Activated CD4-positive, alpha-beta T cell treated with anti-CD3 and anti-CD28 coated beads, Interleukin-2, amount 10 ng/mL, durations not matched to agents 7 days and 5 days (primary cell): ENCODE measurements at regions not wholly inside any gene's neighbourhood (a gene's known extent, or its start where the extent isn't known, plus 50 kb on each side); places are given as distances from the start of the nearest gene placed in this dataset.

Experiments used
- CTCF ChIA-PET: fragments of 350-600 bp; sonication (Branson Sonifier 250); formaldehyde crosslinking; loops from one replicate; lab custom pipeline; 2021; ENCODE audit warnings: antibody characterized with exemption; lab: Charles Lee
- POLR2A ChIA-PET: fragments of 350-600 bp; sonication (Branson Sonifier 250); formaldehyde crosslinking; loops from one replicate; lab custom pipeline; 2021; ENCODE audit warnings: antibody characterized with exemption; lab: Charles Lee
- DNase-seq: peaks from one replicate; pipeline ENCODE4 v3.0.0-alpha.2; 2020
- H3K27ac Mint-ChIP-seq: one replicate; pipeline ENCODE4 v1.8.0; 2021; ENCODE audit warnings: mild to moderate bottlenecking, moderate library complexity, mixed read lengths
- H3K27me3 Mint-ChIP-seq: one replicate; pipeline ENCODE4 v1.8.0; 2021; ENCODE audit warnings: mixed read lengths
- H3K36me3 Mint-ChIP-seq: one replicate; pipeline ENCODE4 v1.8.0; 2021; ENCODE audit warnings: low read depth, mixed read lengths
- H3K4me1 Mint-ChIP-seq: one replicate; pipeline ENCODE4 v1.8.0; 2021; ENCODE audit warnings: mixed read lengths
- H3K4me3 Mint-ChIP-seq: one replicate; pipeline ENCODE4 v1.8.0; 2021; ENCODE audit warnings: mild to moderate bottlenecking, moderate library complexity, mixed read lengths
- H3K9me3 Mint-ChIP-seq: one replicate; pipeline ENCODE4 v1.8.0; 2021; ENCODE audit warnings: mixed read lengths

DNA sequence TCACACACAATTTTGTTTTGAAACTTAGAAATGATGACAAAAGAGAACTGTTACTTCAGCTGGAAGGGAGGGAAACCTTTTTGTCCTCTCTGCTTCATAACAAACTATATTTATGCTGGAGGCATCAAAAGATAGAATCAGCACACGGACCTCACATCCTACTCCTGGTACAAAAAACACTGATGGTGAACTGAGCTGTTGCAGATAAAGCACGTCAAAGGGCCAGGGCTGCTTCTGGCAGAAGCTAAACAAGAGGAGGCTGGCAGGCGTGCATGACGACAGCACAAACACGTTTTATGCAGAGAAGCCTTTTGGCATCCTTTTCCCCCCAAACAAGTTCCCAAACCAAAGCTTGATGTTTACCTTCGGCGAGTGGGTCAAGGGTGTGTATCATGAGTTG, 169.6 kb downstream of the SLC24A2 start:
- Mint-ChIP-seq H3K27ac (no peak overlapping the region), H3K27me3 (peaks cover 8% of the 10 kb centered on the region), H3K36me3 (no peaks in the 10 kb centered on the region), H3K4me3 (no peak overlapping the region), H3K9me3 (no peaks in the 10 kb centered on the region), H3K4me1 (no peaks in the 10 kb centered on the region)
- no peak for DNase-seq
- POLR2A ChIA-PET = no interaction called here
- CTCF ChIA-PET = no interaction called here

DNA sequence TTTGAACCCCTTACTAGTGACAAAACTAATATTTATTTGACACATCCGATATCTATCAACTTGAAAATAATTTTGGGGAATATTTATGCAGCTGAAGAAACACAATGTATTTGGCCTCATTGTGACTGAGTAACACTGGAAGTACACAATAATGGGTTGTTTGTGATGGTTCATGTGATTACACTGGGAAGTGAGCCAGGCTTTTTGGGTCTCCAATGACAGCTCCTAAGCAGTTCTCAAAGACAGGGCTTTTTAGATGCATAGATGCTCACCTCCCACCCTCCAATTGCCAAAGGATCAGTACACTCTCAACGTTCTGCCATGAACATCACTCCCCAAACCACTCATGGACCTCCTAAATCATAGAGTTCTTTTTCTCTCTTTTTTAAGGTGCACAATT, 170.0 kb downstream of the SLC24A2 start:
- H3K27ac Mint-ChIP-seq = no peak overlapping the region
- H3K36me3 Mint-ChIP-seq = no peaks in the 10 kb centered on the region
- no peaks in the 10 kb centered on the region for H3K9me3 Mint-ChIP-seq
- no peak overlapping the region for H3K4me3 Mint-ChIP-seq
- CTCF ChIA-PET = no interaction called here
- POLR2A ChIA-PET = no interaction called here
- no peaks in the 10 kb centered on the region for H3K4me1 Mint-ChIP-seq
- no peak for DNase-seq
- peaks cover 8% of the 10 kb centered on the region for H3K27me3 Mint-ChIP-seq

DNA sequence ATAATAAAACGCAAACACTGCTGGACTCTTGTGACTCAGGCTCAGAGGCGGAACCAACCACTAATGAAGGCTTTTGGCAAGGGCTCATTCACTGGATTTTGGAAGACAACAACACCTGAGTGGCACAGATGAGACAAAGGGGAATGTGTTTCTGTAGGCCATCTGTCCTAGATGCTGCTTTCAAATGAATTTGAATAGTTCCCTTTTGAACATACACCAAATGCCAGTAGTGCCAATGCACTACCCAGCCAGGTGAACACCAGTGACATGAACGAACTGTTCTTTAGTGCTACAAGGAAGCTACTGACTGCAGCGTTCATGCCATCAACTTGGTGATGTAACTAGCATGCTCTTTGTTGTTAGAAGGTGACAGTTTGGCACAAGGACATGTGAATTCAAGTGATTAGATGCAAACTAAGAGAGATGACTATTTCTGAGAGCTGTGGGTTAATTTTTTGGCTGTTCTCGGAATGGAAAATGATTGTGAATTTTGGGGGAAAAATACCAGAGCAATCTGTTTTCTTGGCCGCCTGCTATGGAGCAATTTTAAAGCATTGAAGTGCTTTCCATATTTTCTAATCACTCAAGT, 173.7 kb downstream of the SLC24A2 start:
- H3K27ac Mint-ChIP-seq = no peak overlapping the region
- H3K9me3 Mint-ChIP-seq = no peaks in the 10 kb centered on the region
- peaks cover 15% of the 10 kb centered on the region for H3K27me3 Mint-ChIP-seq
- no peaks in the 10 kb centered on the region for H3K36me3 Mint-ChIP-seq
- H3K4me1 Mint-ChIP-seq = no peaks in the 10 kb centered on the region
- CTCF ChIA-PET = interaction anchor here (1.0 kb wide), 1 partner anchor 13 kb away, joined by 3 read pairs; no protein-coding TSS in a partner anchor
- no peak overlapping the region for H3K4me3 Mint-ChIP-seq
- no peak for DNase-seq
- POLR2A ChIA-PET = no interaction called here

DNA sequence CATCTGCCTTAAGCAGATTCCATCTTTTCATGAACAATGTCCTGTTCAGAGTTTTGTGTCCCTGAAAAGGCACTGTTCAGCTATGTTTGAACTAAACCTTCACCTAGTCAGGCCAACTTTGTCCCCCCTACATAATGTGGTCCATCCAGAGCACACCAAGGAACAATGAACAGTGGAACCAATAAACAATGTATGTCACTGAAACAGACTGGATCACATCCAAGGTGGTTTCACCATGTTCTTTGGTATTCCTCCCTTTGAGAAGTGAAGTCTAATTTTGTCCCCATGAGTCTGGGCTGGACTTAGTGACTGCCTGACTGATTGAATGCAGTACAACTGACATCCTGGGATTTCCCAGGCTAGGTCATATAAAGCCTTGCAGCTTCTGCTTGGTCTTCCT, 174.5 kb downstream of the SLC24A2 start:
- Mint-ChIP-seq H3K36me3 (no peaks in the 10 kb centered on the region), H3K4me1 (no peaks in the 10 kb centered on the region), H3K27me3 (peaks cover 11% of the 10 kb centered on the region), H3K27ac (no peak overlapping the region), H3K9me3 (no peaks in the 10 kb centered on the region), H3K4me3 (no peak overlapping the region)
- POLR2A ChIA-PET = no interaction called here
- CTCF ChIA-PET = no interaction called here
- DNase-seq = no peak

DNA sequence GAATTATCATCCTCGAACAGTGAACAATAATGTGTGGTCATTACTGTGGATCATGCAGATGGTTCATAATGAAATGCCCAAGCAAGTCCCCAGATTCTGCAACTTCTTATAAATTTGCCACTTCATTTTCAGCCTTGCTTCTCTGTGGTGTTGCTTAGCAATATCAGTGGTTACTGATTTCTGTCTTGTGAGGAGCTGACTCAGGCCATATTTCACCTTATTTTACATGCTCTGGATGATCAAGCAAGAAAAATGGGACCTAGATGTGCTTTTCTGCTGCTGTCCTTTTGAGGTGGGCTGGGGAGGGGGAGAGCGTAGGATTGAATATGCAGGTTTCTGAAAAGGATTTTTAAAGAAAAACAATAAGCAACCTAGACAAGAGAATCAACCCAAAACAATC, 188.3 kb downstream of the SLC24A2 start:
- Mint-ChIP-seq H3K4me3 (no peak overlapping the region), H3K27me3 (peaks cover 7% of the 10 kb centered on the region), H3K36me3 (no peaks in the 10 kb centered on the region), H3K9me3 (no peaks in the 10 kb centered on the region), H3K27ac (no peak overlapping the region), H3K4me1 (no peaks in the 10 kb centered on the region)
- CTCF ChIA-PET = no interaction called here
- DNase-seq = no peak
- POLR2A ChIA-PET = no interaction called here

DNA sequence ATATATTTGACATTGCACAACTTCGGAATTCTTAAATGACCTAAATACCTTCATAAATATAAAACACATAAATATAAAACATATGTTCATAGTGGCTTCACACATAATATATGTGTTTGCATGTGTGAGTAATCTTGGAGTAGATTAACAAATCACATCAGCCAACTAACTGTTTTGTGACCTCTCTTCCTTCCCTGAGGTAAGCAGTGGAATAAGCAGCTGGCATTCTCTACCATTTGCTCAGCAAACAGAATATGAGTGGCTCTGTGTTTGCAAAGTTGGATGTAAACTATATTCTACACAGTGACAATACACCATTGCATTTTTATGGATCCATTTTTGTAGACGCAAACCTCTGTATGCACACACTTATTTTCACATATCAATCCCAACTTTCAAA, 189.9 kb downstream of the ACER2 start:
- ChIA-PET CTCF (no interaction called here), POLR2A (no interaction called here)
- H3K36me3 Mint-ChIP-seq = no peaks in the 10 kb centered on the region
- no peaks in the 10 kb centered on the region for H3K9me3 Mint-ChIP-seq
- no peak overlapping the region for H3K4me3 Mint-ChIP-seq
- H3K27me3 Mint-ChIP-seq = peaks cover 11% of the 10 kb centered on the region
- no peak for DNase-seq
- no peaks in the 10 kb centered on the region for H3K4me1 Mint-ChIP-seq
- no peak overlapping the region for H3K27ac Mint-ChIP-seq

DNA sequence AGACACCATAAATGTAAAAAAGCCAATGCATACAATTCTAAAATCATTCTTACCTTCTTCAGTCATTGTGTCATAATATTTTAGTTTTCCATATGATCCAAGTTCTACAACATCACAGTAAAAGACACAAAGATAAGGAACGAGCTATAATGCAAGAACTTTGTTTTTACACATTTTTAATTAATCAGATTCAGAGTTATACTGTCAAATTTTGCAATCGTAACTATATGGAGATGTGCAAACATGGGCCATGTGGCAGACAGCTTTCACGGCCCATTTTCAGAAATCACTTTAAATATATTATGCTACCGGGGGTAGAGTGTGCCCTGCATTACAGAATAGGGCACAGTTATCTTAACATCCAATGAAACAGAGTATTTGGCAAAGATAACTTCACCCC, 188.4 kb downstream of the ACER2 start:
- Mint-ChIP-seq H3K4me3 (no peak overlapping the region), H3K36me3 (no peaks in the 10 kb centered on the region), H3K27me3 (peaks cover 10% of the 10 kb centered on the region), H3K4me1 (no peaks in the 10 kb centered on the region), H3K27ac (no peak overlapping the region), H3K9me3 (no peaks in the 10 kb centered on the region)
- POLR2A ChIA-PET = no interaction called here
- CTCF ChIA-PET = no interaction called here
- no peak for DNase-seq

DNA sequence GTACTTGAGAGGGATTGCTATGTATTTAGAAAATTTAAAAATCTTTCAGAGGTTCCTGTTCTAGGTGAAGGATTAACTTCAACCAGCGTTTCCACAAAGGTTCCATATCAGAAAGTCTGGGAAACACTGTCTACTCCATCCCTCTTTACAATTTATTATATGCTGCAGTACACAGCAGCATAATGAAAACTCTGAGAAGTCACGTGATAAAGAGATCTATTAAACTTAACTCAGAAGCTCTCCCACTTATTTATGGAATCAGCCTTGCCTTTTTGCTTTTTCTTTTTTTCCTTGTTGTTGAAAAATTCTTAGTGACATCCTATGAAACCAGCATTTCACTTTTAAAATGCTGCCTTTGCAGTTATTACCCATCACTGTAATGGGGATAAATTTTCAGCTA, 186.2 kb downstream of the ACER2 start:
- Mint-ChIP-seq H3K27me3 (peaks cover 14% of the 10 kb centered on the region), H3K27ac (no peak overlapping the region), H3K4me1 (no peaks in the 10 kb centered on the region), H3K36me3 (no peaks in the 10 kb centered on the region), H3K9me3 (no peaks in the 10 kb centered on the region), H3K4me3 (no peak overlapping the region)
- ChIA-PET CTCF (interaction anchor here (0.6 kb wide), 1 partner anchor 10 kb away, joined by 3 read pairs; no protein-coding TSS in a partner anchor), POLR2A (no interaction called here)
- no peak for DNase-seq

DNA sequence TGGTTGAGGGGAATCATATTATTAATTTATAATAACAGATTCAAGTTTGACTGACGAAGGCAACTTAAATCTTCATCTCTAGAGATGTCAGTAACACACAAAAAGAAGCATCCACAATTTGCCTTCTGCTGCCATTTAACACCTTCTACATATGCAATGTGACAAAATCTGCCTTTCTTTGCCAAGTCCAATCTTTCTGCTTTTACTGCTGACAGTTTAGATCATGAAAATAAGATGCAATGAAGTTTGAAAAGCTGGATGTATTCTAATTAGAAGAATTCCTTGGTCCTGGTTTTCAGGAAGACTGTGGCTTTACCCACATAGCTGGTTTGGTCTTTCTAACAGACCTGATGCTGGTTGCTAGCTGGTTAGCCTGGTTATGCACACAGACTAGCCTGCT, 178.9 kb downstream of the ACER2 start:
- CTCF ChIA-PET = no interaction called here
- no peak for DNase-seq
- peaks cover 8% of the 10 kb centered on the region for H3K27me3 Mint-ChIP-seq

DNA sequence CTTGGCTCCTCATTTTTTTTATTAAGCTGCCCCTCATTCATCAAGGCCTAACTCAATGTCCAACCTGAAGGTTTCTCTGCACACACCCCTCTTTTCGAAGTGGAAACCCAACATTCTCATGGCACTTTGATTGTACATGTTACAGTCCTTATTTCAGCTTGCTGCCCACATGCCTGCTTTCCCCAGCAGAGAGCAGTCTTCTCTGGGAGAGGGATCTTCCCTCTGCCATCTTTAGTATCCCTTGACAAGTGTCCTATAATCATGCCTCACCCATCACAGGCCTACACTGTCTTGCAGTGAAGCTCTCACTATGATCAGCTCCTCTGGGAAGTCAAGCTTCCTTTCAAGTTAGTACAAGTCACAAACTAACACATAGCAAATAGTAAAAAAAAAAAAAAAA, 175.1 kb downstream of the ACER2 start:
- no peaks in the 10 kb centered on the region for H3K4me1 Mint-ChIP-seq
- H3K4me3 Mint-ChIP-seq = no peak overlapping the region
- CTCF ChIA-PET = no interaction called here
- H3K36me3 Mint-ChIP-seq = no peaks in the 10 kb centered on the region
- DNase-seq = no peak
- H3K27me3 Mint-ChIP-seq = peaks cover 9% of the 10 kb centered on the region
- no peaks in the 10 kb centered on the region for H3K9me3 Mint-ChIP-seq
- H3K27ac Mint-ChIP-seq = no peak overlapping the region
- POLR2A ChIA-PET = no interaction called here

More for the DNA sequence above, 178.9 kb downstream of the ACER2 start:
- Mint-ChIP-seq H3K27ac (no peak overlapping the region), H3K9me3 (no peaks in the 10 kb centered on the region), H3K4me1 (no peaks in the 10 kb centered on the region), H3K36me3 (no peaks in the 10 kb centered on the region), H3K4me3 (no peak overlapping the region)
- POLR2A ChIA-PET = interaction anchor here (0.5 kb wide), 1 partner anchor 483 kb away, joined by 14 read pairs; no protein-coding TSS in a partner anchor

DNA sequence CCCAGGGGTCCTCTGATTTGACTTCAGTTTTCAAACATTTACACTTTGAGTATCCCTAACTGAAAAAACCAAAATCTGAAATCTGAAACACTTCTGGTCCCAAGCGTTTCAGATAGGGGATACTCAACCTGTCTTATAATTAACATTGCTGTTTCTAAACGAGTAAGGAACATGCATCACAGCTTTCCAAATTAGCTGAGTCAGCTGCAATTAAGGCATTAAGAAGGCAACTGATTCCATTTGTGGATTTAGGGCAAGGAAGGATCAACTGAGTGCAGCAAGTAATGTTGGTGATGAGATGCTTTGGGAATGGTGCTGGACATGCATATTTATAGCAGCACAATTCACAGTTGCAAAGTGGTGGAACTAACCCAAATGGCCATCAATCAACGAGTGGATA, 168.6 kb downstream of the ACER2 start:
- DNase-seq = no peak
- H3K4me1 Mint-ChIP-seq = no peaks in the 10 kb centered on the region
- no peaks in the 10 kb centered on the region for H3K9me3 Mint-ChIP-seq
- H3K36me3 Mint-ChIP-seq = no peaks in the 10 kb centered on the region
- POLR2A ChIA-PET = no interaction called here
- peaks cover 7% of the 10 kb centered on the region for H3K27me3 Mint-ChIP-seq
- CTCF ChIA-PET = no interaction called here
- no peak overlapping the region for H3K27ac Mint-ChIP-seq
- H3K4me3 Mint-ChIP-seq = no peak overlapping the region

DNA sequence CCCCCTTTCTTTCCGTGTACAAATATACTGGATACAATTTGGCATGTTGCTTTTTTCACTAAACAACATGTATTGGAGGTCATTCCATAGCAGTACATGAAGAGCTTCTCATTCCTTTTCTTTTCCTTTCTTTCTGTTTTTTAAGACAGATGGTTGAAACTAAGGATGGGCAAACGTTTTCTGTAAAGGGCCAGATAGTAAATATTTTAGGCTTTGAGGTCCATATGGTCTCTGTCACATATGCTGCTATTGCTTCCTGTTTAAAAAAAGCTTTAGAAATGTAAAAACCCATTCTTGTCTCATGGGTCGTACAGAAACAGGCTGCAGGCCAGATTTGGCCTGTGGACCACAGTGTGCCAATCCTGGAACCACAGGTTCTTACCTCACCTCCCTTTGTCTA, 160.1 kb downstream of the ACER2 start:
- Mint-ChIP-seq H3K27ac (no peak overlapping the region), H3K27me3 (no peaks in the 10 kb centered on the region), H3K4me3 (no peak overlapping the region), H3K9me3 (no peaks in the 10 kb centered on the region), H3K36me3 (no peaks in the 10 kb centered on the region), H3K4me1 (no peaks in the 10 kb centered on the region)
- CTCF ChIA-PET = no interaction called here
- DNase-seq = no peak
- POLR2A ChIA-PET = no interaction called here

DNA sequence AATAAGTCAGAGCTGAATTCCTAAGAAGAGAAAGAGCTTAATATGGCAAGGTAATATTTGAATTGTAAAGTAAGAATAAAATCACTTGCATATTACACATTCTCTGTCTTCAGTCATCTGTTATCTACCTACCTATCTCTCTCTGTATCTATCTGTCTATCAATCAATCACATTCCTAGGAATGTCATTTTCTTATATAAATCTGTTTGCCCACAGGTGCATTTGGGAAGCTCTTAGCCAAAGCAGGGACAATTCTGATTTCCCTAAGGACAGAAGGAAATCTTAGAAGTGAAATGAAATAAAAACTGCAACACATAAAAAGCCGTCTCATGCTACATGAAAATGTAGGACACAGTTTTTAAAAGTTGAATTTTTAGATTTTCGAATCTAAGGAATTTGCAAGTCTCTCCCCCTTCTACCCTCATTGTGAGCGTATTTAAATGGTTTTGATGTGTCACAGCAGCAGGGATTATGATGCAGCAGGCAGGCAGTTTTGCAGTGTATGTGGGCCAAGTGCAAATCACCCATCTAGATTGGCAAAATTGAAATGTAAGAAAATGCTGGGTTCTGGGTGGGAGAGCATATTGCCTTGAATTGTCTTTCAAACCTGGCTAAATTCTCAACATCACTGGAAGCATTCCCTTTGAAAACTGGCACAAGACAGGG, 155.7 kb downstream of the ACER2 start:
- no peak for DNase-seq
- CTCF ChIA-PET = no interaction called here
- H3K27ac Mint-ChIP-seq = no peak overlapping the region
- POLR2A ChIA-PET = no interaction called here
- H3K36me3 Mint-ChIP-seq = no peaks in the 10 kb centered on the region
- H3K27me3 Mint-ChIP-seq = peaks cover 2% of the 10 kb centered on the region
- H3K4me1 Mint-ChIP-seq = no peaks in the 10 kb centered on the region
- H3K4me3 Mint-ChIP-seq = no peak overlapping the region
- no peaks in the 10 kb centered on the region for H3K9me3 Mint-ChIP-seq

DNA sequence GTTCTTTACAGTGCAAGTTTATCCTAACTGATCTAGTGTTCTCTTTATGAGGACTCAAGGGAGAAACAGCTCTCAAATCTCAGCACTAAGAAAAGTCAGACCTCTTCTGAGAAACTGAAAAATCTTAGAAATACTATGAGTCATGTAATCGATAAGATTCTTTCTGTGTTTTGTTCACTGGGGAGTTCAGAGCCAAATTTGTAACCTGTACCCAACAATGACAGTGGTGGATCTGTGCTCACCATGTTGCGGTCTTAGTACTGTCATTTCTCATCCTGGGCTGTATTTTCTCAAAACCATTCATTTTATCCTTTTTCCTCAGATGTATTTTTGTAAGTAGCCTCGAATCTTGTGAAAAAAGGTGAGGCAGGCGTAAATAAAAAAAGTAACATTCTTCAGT, 146.4 kb downstream of the ACER2 start:
- H3K4me1 Mint-ChIP-seq = peaks cover 5% of the 10 kb centered on the region
- H3K27me3 Mint-ChIP-seq = peaks cover under 1% of the 10 kb centered on the region
- no peaks in the 10 kb centered on the region for H3K36me3 Mint-ChIP-seq
- no peak for DNase-seq
- ChIA-PET POLR2A (no interaction called here), CTCF (no interaction called here)
- H3K27ac Mint-ChIP-seq = no peak overlapping the region
- no peak overlapping the region for H3K4me3 Mint-ChIP-seq
- H3K9me3 Mint-ChIP-seq = peaks cover 6% of the 10 kb centered on the region
